NB4 (cell line): ENCODE measurements at regions not wholly inside any gene's neighbourhood (a gene's known extent, or its start where the extent isn't known, plus 50 kb on each side); places are given as distances from the start of the nearest gene placed in this dataset.

Source experiments
- TF ChIP-seq, protein P1 (sequence below): IDR thresholded peaks from one replicate; pipeline ENCODE4 v1.5.1; 2012; ENCODE audit warnings: low read depth, low read length
- TF ChIP-seq, protein P2 (sequence below): IDR thresholded peaks from 2 replicates; pipeline ENCODE4 v1.6.1; 2011; ENCODE audit warnings: low read depth, low read length

DNA sequence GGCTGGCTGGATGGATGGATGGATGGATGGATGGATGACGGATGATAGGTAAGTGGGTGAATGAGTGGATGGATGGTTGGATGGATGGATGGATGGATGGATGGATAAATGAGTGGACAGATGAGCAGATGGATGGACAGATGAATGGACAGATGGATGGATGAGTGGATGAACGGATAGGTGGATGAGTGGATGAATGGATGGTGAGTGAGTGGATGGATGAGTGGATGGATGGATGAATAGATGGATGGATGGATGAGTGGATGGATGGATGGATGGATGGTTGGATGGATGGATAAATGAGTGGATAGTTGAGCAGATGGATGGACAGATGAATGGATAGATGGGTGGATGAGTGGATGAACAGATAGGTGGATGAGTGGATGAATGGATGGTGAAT lies 340.7 kb upstream of the AUTS2 start:
- TF ChIP-seq, protein P1, sequence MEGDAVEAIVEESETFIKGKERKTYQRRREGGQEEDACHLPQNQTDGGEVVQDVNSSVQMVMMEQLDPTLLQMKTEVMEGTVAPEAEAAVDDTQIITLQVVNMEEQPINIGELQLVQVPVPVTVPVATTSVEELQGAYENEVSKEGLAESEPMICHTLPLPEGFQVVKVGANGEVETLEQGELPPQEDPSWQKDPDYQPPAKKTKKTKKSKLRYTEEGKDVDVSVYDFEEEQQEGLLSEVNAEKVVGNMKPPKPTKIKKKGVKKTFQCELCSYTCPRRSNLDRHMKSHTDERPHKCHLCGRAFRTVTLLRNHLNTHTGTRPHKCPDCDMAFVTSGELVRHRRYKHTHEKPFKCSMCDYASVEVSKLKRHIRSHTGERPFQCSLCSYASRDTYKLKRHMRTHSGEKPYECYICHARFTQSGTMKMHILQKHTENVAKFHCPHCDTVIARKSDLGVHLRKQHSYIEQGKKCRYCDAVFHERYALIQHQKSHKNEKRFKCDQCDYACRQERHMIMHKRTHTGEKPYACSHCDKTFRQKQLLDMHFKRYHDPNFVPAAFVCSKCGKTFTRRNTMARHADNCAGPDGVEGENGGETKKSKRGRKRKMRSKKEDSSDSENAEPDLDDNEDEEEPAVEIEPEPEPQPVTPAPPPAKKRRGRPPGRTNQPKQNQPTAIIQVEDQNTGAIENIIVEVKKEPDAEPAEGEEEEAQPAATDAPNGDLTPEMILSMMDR: no peak
- TF ChIP-seq, protein P2, sequence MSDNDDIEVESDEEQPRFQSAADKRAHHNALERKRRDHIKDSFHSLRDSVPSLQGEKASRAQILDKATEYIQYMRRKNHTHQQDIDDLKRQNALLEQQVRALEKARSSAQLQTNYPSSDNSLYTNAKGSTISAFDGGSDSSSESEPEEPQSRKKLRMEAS: no peak
